ENCODE measurements at regions not wholly inside any gene's neighbourhood (a gene's known extent, or its start where the extent isn't known, plus 50 kb on each side); places are given as distances from the start of the nearest gene placed in this dataset.

DNA sequence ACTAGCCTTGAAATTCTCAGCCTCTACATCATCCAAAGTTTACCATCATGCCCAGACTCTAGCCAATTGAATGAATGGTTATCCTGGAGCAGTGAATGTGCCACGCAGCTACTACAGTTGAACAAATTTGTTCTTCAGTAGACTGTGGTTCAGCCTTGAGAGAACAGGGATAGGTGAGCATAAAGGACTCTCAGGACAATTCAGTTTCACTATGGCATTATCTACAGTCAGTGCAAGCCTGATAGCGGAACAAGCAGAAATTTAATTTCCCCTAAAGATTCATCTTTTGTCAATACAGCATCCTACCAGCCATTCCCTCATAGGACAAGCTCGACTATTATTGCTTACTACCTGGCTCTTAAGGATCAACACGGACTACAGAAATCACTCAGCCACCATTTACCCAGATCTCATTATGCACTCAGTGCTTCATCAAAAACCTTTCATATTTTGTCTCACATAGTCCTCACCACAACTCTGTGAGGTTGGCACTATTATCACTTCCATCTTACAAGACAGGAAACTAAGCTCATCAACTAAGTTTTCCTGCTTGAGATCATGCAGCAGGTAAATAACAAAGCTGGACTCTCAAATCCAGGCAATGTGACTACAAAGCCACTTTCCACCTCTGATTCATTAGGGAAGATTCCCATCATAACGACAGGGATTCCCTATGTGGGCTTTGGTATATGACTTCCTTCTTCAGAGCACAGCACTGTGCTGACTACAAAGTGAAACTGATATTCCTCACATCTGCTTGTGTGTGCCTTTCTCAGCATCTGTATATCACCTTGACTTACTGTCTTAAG is 181.5 kb upstream of the ACVR2A start:
- no peak for DNase-seq (ENCODE audit: low spot score)
- in situ Hi-C loops (cut with MboI; ENCODE audit: low pct_unique_long_range_greater_than_20kb, low sequenced_read_pairs, unreplicated experiment), result no loop called here
- no peak for TF ChIP-seq CTCF (IDR thresholded peaks at IDR 0.05; ENCODE audit: extremely low read depth, insufficient read depth, missing control alignments)

DNA sequence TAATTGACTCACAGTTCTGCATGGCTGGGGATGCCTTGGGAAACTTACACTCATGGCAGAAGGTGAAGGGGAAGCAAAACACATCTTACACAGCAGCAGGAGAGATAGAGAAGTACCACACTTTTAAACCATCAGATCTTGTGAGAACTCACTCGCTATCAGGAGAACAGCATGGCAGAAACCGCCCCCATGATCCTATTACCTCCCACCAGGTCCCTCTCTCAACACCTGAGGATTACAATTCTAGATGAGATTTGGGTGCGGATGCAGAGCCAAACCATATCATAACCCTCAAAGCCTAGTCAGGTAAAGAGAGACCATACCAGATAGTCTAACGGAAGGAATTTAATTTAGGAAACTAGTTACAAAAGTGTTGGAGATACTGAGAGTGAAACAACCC is 182.6 kb upstream of the ACVR2A start:
- no peak for DNase-seq (ENCODE audit: low spot score)
- no peak for TF ChIP-seq CTCF (IDR thresholded peaks at IDR 0.05; ENCODE audit: extremely low read depth, insufficient read depth, missing control alignments)
- in situ Hi-C loops (cut with MboI; ENCODE audit: low pct_unique_long_range_greater_than_20kb, low sequenced_read_pairs, unreplicated experiment), result no loop called here

DNA sequence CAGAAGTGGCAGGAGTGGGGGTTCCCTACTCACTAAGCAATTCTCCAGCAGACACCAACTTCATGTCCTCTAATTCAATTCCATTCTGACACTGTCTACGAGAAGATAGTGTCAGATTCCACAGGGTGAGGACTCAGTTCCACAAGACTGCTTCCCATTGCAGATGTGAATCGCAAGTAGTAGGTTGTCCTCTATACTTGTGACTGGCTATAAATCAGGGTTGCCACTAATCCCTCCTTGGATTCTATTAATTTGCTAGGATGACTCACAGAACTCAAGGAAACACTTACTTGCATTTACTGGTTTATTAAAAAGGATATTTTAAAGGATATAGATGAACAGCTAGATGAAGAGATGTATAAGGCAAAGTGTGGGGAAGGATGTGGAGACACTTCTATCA is 184.1 kb upstream of the ACVR2A start:
- in situ Hi-C loops (cut with MboI; ENCODE audit: low pct_unique_long_range_greater_than_20kb, low sequenced_read_pairs, unreplicated experiment), result no loop called here
- no peak for TF ChIP-seq CTCF (IDR thresholded peaks at IDR 0.05; ENCODE audit: extremely low read depth, insufficient read depth, missing control alignments)
- DNase-seq (ENCODE audit: low spot score), result no peak

- TF ChIP-seq CTCF (IDR thresholded peaks at IDR 0.05; ENCODE audit: extremely low read depth, insufficient read depth, missing control alignments), result no peak
- in situ Hi-C loops (cut with MboI; ENCODE audit: low pct_unique_long_range_greater_than_20kb, low sequenced_read_pairs, unreplicated experiment), result no loop called here
Measured at GRCh38 chr2:147659051-147659450, 185.8 kb upstream of the ACVR2A start.

GRCh38 chr2:147657086-147658000 is 187.5 kb upstream of the ACVR2A start:
- TF ChIP-seq CTCF (IDR thresholded peaks at IDR 0.05; ENCODE audit: extremely low read depth, insufficient read depth, missing control alignments), result no peak
- no peak for DNase-seq (ENCODE audit: low spot score)
- in situ Hi-C loops (cut with MboI; ENCODE audit: low pct_unique_long_range_greater_than_20kb, low sequenced_read_pairs, unreplicated experiment), result no loop called here

More at GRCh38 chr2:147659051-147659450, 185.8 kb upstream of the ACVR2A start:
- no peak for DNase-seq (ENCODE audit: low spot score)

GRCh38 chr2:147649998-147650397 is 194.8 kb upstream of the ACVR2A start:
- no peak for DNase-seq (ENCODE audit: low spot score)
- in situ Hi-C loops (cut with MboI; ENCODE audit: low pct_unique_long_range_greater_than_20kb, low sequenced_read_pairs, unreplicated experiment), result no loop called here
- no peak for TF ChIP-seq CTCF (IDR thresholded peaks at IDR 0.05; ENCODE audit: extremely low read depth, insufficient read depth, missing control alignments)

Data from GM13977 (cell line).